Panc1 (cell line): ENCODE measurements at regions not wholly inside any gene's neighbourhood (a gene's known extent, or its start where the extent isn't known, plus 50 kb on each side); places are given as distances from the start of the nearest gene placed in this dataset.

ENCODE experiments used
- POLR2AphosphoS5 ChIP-seq: IDR thresholded peaks from 2 replicates; pipeline ENCODE4 v1.6.1; 2012; ENCODE audit warnings: mild to moderate bottlenecking, low read depth, low read length, moderate library complexity
- TF ChIP-seq, protein P1 (sequence below): fragments of 450-650 bp; IDR thresholded peaks from 2 replicates; pipeline ENCODE4 v1.5.1; 2017; ENCODE audit warnings: mild to moderate bottlenecking

DNA sequence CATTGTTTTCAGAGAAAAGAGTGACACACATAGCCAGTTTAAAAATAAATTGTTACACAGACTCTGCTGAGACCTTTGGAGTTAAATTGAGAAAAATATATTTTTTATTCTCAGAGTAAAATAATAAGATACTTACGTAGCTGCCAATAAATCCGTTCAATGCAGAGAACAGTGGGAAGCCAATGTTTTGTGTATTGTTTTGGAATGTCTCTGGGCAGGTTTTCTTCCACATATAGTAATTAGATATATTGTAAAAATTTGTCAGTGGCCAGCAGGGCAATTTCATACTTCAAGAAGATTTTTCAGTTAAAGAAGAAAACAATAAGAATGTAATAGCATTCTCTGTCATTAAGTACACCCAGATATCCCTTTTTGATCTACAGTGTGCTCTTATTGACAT, 999.5 kb upstream of the INTU start:
- TF ChIP-seq, protein P1, sequence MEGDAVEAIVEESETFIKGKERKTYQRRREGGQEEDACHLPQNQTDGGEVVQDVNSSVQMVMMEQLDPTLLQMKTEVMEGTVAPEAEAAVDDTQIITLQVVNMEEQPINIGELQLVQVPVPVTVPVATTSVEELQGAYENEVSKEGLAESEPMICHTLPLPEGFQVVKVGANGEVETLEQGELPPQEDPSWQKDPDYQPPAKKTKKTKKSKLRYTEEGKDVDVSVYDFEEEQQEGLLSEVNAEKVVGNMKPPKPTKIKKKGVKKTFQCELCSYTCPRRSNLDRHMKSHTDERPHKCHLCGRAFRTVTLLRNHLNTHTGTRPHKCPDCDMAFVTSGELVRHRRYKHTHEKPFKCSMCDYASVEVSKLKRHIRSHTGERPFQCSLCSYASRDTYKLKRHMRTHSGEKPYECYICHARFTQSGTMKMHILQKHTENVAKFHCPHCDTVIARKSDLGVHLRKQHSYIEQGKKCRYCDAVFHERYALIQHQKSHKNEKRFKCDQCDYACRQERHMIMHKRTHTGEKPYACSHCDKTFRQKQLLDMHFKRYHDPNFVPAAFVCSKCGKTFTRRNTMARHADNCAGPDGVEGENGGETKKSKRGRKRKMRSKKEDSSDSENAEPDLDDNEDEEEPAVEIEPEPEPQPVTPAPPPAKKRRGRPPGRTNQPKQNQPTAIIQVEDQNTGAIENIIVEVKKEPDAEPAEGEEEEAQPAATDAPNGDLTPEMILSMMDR: no peak
- TF ChIP-seq POLR2AphosphoS5: no peak
